ENCODE measurements at regions not wholly inside any gene's neighbourhood (a gene's known extent, or its start where the extent isn't known, plus 50 kb on each side); places are given as distances from the start of the nearest gene placed in this dataset.

DNA sequence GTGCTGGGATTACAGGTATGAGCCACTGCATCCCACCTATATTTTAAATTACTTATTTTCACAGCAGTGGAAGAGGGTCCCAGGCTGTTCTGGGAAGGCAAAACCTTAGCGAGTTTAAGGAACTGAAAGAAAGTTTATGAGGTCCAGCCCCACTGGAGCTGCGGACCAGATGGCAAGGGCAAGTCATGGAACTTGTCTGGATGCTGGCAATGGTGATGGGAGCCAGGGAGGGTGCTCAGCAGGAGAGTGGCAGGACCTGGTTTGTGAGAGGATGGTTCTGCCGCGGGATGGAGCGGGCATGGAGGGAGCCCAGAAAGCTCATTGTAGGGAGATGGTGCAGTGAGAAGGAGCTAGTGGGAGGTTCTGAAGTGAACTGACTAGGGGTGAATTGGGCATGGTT, 50.6 kb upstream of the SLC45A1 start:
- no peak for DNase-seq (ENCODE audit: low spot score)

DNA sequence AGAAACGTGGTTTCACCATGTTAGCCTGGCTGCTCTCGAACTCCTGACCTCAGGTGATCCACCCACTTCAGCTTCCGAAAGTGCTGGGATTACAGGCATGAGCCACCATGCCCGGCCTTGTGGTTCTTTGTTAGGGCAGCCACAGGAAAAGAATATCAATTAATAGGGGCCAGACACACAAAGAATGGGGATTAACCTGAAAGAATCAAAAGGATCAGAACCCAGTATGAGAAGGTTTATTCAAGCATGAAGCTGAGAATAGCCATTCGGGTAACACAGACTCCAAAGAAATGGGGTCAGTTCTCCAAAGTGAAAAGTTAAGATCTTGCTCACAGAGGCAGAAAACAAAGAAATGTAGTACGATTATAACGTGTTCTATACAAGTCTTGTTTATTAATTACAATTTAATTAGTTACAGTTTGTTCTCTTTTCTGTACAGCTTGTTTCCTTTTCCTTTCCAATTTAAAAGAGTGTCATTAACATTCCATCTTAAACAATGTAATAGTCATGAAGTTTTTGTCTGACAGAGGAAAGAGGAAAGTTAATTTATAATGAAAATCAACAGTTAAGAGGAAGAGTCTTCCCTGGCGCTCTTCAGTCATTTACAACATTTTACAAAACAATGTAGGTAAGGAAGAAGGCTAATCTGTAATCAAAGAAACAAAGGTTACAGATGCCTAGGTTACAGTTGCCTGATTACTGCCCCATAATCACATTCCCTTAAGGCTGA, 51.3 kb upstream of the SLC45A1 start:
- DNase-seq (ENCODE audit: low spot score): no peak

DNA sequence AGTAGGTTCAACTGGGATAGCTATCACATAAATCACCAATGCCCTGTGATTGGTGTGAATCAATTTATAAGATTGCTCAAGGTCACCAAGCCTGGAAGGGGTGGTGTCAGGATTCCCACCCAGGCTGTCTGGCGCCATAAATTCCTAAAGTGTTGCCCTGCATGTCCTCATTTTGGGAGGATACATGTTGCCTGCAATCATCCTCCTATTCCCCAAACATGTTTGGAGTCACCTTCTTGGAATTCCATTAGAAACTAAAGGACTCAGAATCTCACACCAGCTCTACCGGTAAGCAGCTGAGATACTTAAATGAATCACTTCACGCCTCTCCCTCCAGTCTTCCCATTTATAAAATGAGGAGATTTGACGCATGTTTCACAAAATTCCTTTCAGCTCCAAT, 54.1 kb upstream of the SLC45A1 start:
- DNase-seq (ENCODE audit: low spot score): no peak

DNA sequence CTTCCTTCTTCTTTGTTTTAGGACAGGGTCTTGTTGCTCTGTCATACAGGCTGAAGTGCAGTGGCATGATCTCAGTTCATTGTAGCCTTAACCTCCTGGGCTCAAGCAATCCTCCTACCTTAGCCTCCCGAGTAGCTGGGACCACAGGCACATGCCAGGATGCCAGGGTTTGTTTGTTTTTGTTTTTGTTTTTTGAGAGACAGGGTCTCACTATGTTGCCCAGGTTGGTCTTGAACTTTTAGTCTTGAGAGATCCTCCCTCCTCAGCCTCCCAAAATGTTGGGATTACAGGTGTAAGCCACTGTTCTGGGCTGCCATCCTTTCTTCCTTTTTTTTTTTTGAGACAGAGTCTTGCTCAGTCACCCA, 56.5 kb upstream of the SLC45A1 start:
- DNase-seq (ENCODE audit: low spot score): no peak

GRCh38 chr1:8259498-8260290, 58.2 kb upstream of the SLC45A1 start:
- no peak for DNase-seq (ENCODE audit: low spot score)

DNA sequence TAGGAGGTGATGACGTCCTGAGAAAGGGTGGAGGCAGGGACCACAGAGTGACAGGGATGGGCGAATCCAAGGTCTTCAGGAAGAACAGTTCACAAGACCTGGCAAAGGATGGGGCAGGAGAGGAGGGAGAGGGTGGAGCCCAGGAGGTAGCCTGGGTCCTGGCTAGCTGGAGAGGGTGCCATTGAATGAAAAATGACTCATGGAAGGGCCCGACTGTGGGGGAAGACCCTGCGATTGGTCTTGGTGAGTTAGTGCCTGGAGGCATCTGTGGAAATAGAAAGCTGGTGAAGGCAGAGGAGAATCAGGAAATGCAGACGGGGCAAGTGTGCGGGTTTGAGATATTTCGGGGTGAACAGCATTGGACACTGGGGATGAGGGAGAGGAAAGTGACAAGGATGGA, 60.3 kb upstream of the SLC45A1 start:
- DNase-seq (ENCODE audit: low spot score): no peak

DNA sequence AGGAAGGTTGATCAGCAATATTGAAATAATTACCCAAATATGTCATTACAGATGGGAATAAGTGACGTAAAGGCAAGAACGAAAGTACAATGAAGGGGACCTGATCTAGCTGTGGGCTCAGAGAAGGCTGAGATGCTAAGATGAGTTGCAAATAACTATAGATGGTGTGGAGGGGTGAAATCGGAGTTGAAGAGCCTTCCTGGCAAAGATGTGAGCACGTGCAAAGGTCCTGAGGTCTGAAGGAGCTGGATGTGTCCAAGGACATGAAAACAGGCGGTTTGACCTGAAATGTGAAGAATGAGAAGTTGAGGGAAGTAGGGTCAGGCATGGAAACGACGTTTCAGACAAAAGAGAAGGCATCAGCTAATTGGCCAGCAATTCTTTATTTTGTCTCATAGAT, 61.6 kb upstream of the SLC45A1 start:
- DNase-seq (ENCODE audit: low spot score): no peak

GRCh38 chr1:8255712-8256111, 62.2 kb upstream of the SLC45A1 start:
- DNase-seq (ENCODE audit: low spot score): no peak

GRCh38 chr1:8252266-8252951, 65.5 kb upstream of the SLC45A1 start:
- no peak for DNase-seq (ENCODE audit: low spot score)

DNA sequence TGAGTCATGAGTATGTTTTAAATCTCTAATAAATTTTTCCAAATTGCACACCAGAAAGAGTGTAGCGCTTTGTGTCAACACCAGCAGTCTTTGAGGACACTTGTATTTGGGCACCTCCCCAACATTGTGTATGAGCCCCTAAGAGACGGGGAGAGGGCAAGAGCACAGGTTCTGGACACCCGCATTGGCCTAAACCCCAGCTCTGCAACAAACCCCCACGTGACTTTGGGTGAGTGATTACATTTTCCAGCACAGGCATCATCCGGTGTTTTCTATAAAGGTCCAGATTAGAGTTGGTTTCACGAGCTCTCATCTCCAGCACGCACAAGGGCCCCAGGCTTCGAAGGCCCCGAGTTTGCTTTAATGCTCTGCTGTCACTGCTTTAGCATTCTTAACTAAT, 66.3 kb upstream of the SLC45A1 start:
- no peak for DNase-seq (ENCODE audit: low spot score)

GRCh38 chr1:8249838-8250237, 68.1 kb upstream of the SLC45A1 start:
- DNase-seq (ENCODE audit: low spot score): no peak

GRCh38 chr1:8247811-8248436, 70.0 kb upstream of the SLC45A1 start:
- DNase-seq (ENCODE audit: low spot score): no peak

- DNase-seq (ENCODE audit: low spot score): no peak
Measured at GRCh38 chr1:8244304-8244703, 73.6 kb upstream of the SLC45A1 start.

DNA sequence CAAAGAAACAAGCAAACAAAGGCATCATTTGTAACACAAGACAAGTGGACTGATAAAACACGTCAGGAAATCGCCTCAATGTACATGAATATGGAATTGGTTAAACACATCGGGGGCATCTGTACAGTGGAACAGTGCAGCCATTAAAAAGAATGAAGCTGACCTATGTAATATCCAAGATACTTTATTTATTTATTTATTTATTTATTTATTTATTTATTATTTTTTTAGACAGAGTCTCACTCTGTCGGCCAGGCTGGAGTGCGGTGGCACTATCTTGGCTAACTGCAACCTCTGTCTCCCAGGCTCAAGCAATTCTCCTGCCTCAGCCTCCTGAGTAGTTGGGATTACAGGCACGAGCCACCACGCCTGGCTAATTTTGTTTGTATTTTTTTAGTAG, 75.4 kb upstream of the SLC45A1 start:
- DNase-seq (ENCODE audit: low spot score): no peak

DNA sequence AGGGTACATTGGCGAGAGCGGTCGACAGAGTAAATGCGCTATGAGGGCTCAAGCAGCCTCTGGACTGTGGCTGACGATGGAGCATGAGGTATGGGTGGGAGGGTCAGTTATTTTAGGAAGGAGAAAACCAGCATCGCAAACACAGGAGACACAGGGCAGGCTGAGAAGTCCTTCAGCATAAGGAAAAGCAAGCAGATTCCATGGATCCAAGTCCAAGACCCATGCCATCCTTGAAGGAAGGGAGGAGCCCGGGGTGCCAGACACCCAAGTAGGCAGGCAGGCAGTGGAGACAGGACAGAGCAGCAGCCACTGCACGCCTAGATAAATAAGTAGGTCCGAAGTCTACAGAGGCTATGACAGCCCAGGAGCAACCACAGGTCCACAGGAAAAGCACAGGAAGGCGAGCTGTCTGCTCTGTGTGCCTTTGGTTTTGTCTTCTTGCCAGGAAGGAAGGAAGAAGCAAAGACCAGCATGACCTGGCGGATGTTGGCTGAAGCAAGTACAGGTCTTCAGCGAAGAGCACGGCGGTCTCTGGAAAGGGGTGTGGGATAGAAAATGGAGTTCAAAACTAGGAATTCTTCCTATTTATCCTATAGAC, 76.4 kb upstream of the SLC45A1 start:
- DNase-seq (ENCODE audit: low spot score): no peak

DNA sequence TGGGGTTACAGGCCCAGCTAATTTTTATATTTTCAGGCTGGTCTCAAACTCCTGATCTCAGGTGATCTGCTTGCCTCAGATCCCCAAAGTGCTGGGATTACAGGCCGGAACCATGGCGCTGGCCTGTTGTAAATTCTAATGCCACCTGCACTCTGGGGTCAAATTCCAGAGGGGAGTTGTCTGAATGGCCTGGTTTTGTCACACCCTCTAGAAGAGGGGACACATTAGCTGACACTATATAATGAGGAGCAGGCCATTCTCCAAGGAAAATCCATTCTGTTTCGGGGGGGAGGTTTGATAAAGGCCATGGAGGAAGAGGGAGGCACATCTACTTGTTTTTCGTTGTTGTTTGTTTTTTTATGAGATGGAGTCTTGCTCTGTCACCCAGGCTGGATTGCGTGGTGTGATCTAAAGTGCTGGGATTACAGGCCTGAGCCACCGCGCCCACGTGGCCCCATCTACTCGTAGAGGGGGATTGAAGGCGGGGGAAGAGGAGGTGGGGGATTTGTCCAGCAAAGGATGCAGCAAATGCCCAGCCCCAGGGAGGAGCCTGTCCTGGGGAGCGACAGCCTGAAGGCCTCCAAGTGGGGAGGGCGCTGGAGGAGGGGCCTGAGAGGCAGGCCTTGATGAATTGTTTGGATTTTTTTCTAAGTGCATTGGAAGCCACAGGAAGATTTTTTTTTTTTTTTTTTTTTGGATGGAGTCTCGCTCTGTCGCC, 78.4 kb upstream of the SLC45A1 start:
- DNase-seq (ENCODE audit: low spot score): no peak

- no peak for DNase-seq (ENCODE audit: low spot score)
Measured at GRCh38 chr1:8239039-8239305, 78.9 kb upstream of the SLC45A1 start.

DNA sequence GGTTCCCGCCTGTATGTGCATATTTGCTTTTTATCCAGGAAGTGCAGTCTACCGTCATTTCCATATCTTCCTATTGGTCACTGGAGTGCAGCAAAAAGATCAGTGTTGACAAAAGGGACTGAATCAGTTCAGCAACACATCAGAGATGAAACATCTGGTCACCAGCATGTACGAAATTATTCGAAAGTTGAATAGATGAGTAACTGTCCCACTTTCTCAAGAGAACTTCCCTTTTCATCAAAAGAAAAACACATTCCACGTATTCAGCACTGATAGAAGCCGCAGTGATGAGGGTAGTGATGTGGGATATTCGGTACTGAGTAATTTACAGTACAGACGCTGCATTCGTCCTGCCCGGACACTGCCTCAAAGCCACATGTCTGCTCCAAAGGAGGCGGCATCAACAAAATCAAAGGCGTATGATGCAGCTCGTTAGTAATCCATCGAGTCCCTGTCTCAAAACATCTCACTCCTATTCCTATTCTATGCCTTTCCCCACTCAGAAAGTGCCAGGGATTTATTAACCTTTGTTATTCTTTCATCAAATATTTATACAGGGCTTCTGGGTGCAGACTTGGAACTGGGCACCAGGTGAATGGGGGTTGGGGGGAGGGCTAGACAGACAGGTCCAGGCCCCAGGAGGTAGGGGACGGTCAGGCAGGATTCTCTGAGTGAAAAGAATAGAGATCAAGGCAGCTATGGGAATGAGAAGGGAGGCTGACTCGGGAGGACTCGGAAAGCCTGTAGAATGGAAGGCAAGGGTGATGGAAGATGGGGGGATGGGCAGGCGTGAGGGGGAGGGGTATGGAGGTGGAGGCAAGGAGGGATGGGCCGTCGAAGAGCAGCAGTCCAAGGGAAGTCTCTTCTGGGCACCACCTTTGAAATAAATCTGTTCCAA, 79.5 kb upstream of the SLC45A1 start:
- no peak for DNase-seq (ENCODE audit: low spot score)

GRCh38 chr1:8232036-8232757, 85.7 kb upstream of the SLC45A1 start:
- DNase-seq (ENCODE audit: low spot score): no peak

DNA sequence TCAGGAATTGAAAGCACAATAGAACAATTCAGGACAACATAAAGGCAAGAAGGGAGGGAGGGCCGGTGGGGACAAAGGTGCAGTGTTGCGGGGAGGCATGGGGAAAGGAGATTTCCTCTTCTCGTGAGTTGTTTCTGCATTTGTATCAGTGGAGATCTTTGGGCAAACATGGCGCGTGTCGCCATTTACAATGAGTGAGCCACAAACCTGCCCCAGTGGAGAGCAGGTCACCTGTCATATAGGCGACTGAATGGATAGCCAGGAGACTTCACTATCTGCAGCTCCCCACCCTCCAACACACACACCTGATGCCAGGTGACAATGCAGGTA, 87.7 kb upstream of the SLC45A1 start:
- no peak for DNase-seq (ENCODE audit: low spot score)
